Liver (tissue), 8 donors: ENCODE measurements at regions not wholly inside any gene's neighbourhood (a gene's known extent, or its start where the extent isn't known, plus 50 kb on each side); places are given as distances from the start of the nearest gene placed in this dataset.

ENCODE experiments used
- DNase-seq: peaks from one replicate; pipeline ENCODE4 v3.0.0-alpha.2; 2017; ENCODE audit warnings: low spot score
- H3K27ac ChIP-seq, 2 donors: one replicate each; pipeline ENCODE4 v1.7.0; 2013; ENCODE audit warnings: inconsistent platforms in 2 of 2, low read length in 2 of 2, control low read depth in 1 of 2, low read depth in 1 of 2, mild to moderate bottlenecking in 1 of 2
- H3K27me3 ChIP-seq, 4 donors: one replicate each; pipeline versions ENCODE4 v1.6.1 to v1.7.0; 2013; ENCODE audit warnings: low read length in 3 of 4, inconsistent platforms in 1 of 4, mild to moderate bottlenecking in 1 of 4, moderate library complexity in 1 of 4; ENCODE audit not compliant: control insufficient read depth in 4 of 4, insufficient read depth in 4 of 4
- H3K36me3 ChIP-seq, 4 donors: one replicate each; pipeline versions ENCODE4 v1.6.1 to v1.7.0; 2013; ENCODE audit warnings: low read length in 3 of 4, mild to moderate bottlenecking in 3 of 4, low read depth in 1 of 4, moderate library complexity in 1 of 4; ENCODE audit not compliant: control insufficient read depth in 4 of 4, insufficient read depth in 3 of 4
- H3K4me1 ChIP-seq, 4 donors: one replicate each; pipeline versions ENCODE4 v1.6.1 to v1.7.0; 2013; ENCODE audit warnings: low read length in 3 of 4, mild to moderate bottlenecking in 3 of 4, moderate library complexity in 1 of 4; ENCODE audit not compliant: control insufficient read depth in 4 of 4, insufficient read depth in 4 of 4
- H3K4me3 ChIP-seq, 3 donors: one replicate each; pipeline versions ENCODE4 v1.6.1 to v1.7.0; 2013; ENCODE audit warnings: low read length in 3 of 3, control low read depth in 1 of 3, low read depth in 1 of 3, mild to moderate bottlenecking in 1 of 3
- H3K9ac ChIP-seq, 2 donors: one replicate each; pipeline ENCODE4 v1.7.0; 2013; ENCODE audit warnings: low read length in 2 of 2, mild to moderate bottlenecking in 2 of 2, moderate library complexity in 2 of 2, control low read depth in 1 of 2, low read depth in 1 of 2
- H3K9me3 ChIP-seq, 4 donors: one replicate each; pipeline versions ENCODE4 v1.6.1 to v1.7.0; 2013; ENCODE audit warnings: low read length in 3 of 4; ENCODE audit not compliant: control insufficient read depth in 4 of 4
- CTCF ChIP-seq: fragments of 150-350 bp; IDR thresholded peaks from 2 replicates; pipeline ENCODE4 v1.5.1; 2017; ENCODE audit warnings: improper control_type of control experiment, low read depth, low read length; ENCODE audit not compliant: missing input control
- EGR1 ChIP-seq, 2 donors: IDR thresholded peaks; 2 replicates each; pipeline ENCODE4 v1.6.1; 2016 to 2018; ENCODE audit warnings: antibody characterized with exemption in 2 of 2, low read depth in 2 of 2
- FOXA1 ChIP-seq: IDR thresholded peaks from 2 replicates; pipeline ENCODE4 v1.6.1; 2016; ENCODE audit warnings: antibody characterized with exemption
- FOXA2 ChIP-seq: IDR thresholded peaks from 2 replicates; pipeline ENCODE4 v1.6.1; 2016; ENCODE audit warnings: antibody characterized with exemption
- HNF4A ChIP-seq, 2 donors: conservative IDR thresholded peaks; 2 replicates each; pipeline ENCODE4 v1.6.1; 2016; ENCODE audit warnings: antibody characterized with exemption in 2 of 2, mild to moderate bottlenecking in 2 of 2
- HNF4G ChIP-seq: IDR thresholded peaks from 2 replicates; pipeline ENCODE4 v1.6.1; 2016; ENCODE audit warnings: antibody characterized with exemption
- JUND ChIP-seq, 2 donors: IDR thresholded peaks; 2 replicates each; pipeline ENCODE4 v1.6.1; 2016; ENCODE audit warnings: antibody characterized with exemption in 2 of 2
- NR2F2 ChIP-seq: IDR thresholded peaks from 2 replicates; pipeline ENCODE4 v1.6.1; 2016; ENCODE audit warnings: antibody characterized with exemption
- RAD21 ChIP-seq, 2 donors: IDR thresholded peaks; 2 replicates each; pipeline ENCODE4 v1.6.1; 2016; ENCODE audit warnings: antibody characterized with exemption in 2 of 2, mild to moderate bottlenecking in 2 of 2
- RXRA ChIP-seq, 2 donors: IDR thresholded peaks; 2 replicates each; pipeline ENCODE4 v1.6.1; 2017 to 2018; ENCODE audit warnings: antibody characterized with exemption in 2 of 2, mild to moderate bottlenecking in 1 of 2
- SP1 ChIP-seq: IDR thresholded peaks from 2 replicates; pipeline ENCODE4 v1.6.1; 2018; ENCODE audit warnings: antibody characterized with exemption, mild to moderate bottlenecking
- TAF1 ChIP-seq: conservative IDR thresholded peaks from 2 replicates; pipeline ENCODE4 v1.6.1; 2016; ENCODE audit warnings: antibody characterized with exemption, mild to moderate bottlenecking
- YY1 ChIP-seq: IDR thresholded peaks from 2 replicates; pipeline ENCODE4 v1.6.1; 2016; ENCODE audit warnings: antibody characterized with exemption, mild to moderate bottlenecking
- WGBS: extraction: QIAGEN DNeasy Blood & Tissue Kit; methylation state at CpG from one replicate; pipeline ENCODE4 v1.1.7; 2013; 5-methylcytosine and 5-hydroxymethylcytosine counted together
- TF ChIP-seq, protein P1 (sequence below): IDR thresholded peaks from 2 replicates; pipeline ENCODE4 v1.6.1; 2016; ENCODE audit warnings: antibody characterized with exemption, mild to moderate bottlenecking
- TF ChIP-seq, protein P2 (sequence below): IDR thresholded peaks from 2 replicates; pipeline ENCODE4 v1.6.1; 2016; ENCODE audit warnings: antibody characterized with exemption
- TF ChIP-seq, protein P3 (sequence below): IDR thresholded peaks from 2 replicates; pipeline ENCODE4 v1.6.1; 2016; ENCODE audit warnings: antibody characterized with exemption
- donor health status: healthy.
- donor health status: healthy.
- donor health status: healthy.
- donor health status: healthy.
- donor health status: healthy.

- H3K36me3 ChIP-seq: no peaks in the 10 kb centered on the region
- no peak for DNase-seq
- no peak overlapping the region for H3K4me3 ChIP-seq
- no peaks in the 10 kb centered on the region for H3K9me3 ChIP-seq
- no peak overlapping the region for H3K27ac ChIP-seq
- TF ChIP-seq, protein P1, sequence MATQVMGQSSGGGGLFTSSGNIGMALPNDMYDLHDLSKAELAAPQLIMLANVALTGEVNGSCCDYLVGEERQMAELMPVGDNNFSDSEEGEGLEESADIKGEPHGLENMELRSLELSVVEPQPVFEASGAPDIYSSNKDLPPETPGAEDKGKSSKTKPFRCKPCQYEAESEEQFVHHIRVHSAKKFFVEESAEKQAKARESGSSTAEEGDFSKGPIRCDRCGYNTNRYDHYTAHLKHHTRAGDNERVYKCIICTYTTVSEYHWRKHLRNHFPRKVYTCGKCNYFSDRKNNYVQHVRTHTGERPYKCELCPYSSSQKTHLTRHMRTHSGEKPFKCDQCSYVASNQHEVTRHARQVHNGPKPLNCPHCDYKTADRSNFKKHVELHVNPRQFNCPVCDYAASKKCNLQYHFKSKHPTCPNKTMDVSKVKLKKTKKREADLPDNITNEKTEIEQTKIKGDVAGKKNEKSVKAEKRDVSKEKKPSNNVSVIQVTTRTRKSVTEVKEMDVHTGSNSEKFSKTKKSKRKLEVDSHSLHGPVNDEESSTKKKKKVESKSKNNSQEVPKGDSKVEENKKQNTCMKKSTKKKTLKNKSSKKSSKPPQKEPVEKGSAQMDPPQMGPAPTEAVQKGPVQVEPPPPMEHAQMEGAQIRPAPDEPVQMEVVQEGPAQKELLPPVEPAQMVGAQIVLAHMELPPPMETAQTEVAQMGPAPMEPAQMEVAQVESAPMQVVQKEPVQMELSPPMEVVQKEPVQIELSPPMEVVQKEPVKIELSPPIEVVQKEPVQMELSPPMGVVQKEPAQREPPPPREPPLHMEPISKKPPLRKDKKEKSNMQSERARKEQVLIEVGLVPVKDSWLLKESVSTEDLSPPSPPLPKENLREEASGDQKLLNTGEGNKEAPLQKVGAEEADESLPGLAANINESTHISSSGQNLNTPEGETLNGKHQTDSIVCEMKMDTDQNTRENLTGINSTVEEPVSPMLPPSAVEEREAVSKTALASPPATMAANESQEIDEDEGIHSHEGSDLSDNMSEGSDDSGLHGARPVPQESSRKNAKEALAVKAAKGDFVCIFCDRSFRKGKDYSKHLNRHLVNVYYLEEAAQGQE: no peak
- TF ChIP-seq TAF1: no peak
- TF ChIP-seq HNF4G: no peak
- no peak for TF ChIP-seq SP1
- TF ChIP-seq HNF4A (conservative IDR thresholded peaks at IDR 0.05): no peak
- TF ChIP-seq YY1: no peak
- no peak for TF ChIP-seq EGR1 (IDR thresholded peaks at IDR 0.05; ENCODE audit: low read depth in 2 of 2)
- TF ChIP-seq, protein P2, sequence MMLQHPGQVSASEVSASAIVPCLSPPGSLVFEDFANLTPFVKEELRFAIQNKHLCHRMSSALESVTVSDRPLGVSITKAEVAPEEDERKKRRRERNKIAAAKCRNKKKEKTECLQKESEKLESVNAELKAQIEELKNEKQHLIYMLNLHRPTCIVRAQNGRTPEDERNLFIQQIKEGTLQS: no peak
- TF ChIP-seq FOXA1: no peak
- no peaks in the 10 kb centered on the region for H3K27me3 ChIP-seq
- no peak overlapping the region for H3K9ac ChIP-seq
- no peaks in the 10 kb centered on the region for H3K4me1 ChIP-seq
- 87% methylated on average over 11 of the region's 11 CpGs for WGBS
Observed at GRCh38 chr5:171589461-171589860, 170.0 kb downstream of the FGF18 start.

GRCh38 chr5:171592076-171592475, 172.6 kb downstream of the FGF18 start:
- no peaks in the 10 kb centered on the region for H3K27me3 ChIP-seq
- H3K4me3 ChIP-seq: no peak overlapping the region
- H3K27ac ChIP-seq: no peak overlapping the region
- DNase-seq: peak; percentile 25
- no peaks in the 10 kb centered on the region for H3K9me3 ChIP-seq
- TF ChIP-seq FOXA2 (no peak), RAD21 (IDR thresholded peaks at IDR 0.05) (no peak), TAF1 (no peak), JUND (IDR thresholded peaks at IDR 0.05) (no peak), CTCF (no peak), NR2F2 (no peak), EGR1 (IDR thresholded peaks at IDR 0.05; ENCODE audit: low read depth in 2 of 2) (no peak), YY1 (no peak), FOXA1 (no peak), SP1 (no peak), HNF4G (no peak), RXRA (IDR thresholded peaks at IDR 0.05) (no peak)
- TF ChIP-seq, protein P3, sequence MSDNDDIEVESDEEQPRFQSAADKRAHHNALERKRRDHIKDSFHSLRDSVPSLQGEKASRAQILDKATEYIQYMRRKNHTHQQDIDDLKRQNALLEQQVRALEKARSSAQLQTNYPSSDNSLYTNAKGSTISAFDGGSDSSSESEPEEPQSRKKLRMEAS: no peak
- TF ChIP-seq, protein P1: no peak
- TF ChIP-seq, protein P2: no peak
- 90% methylated on average over 5 of the region's 5 CpGs for whole genome bisulfite sequencing
- H3K36me3 ChIP-seq: no peaks in the 10 kb centered on the region
- no peak overlapping the region for H3K9ac ChIP-seq
- no peaks in the 10 kb centered on the region for H3K4me1 ChIP-seq
